Naive thymus-derived CD4-positive, alpha-beta T cell (primary cell): ENCODE measurements at regions not wholly inside any gene's neighbourhood (a gene's known extent, or its start where the extent isn't known, plus 50 kb on each side); places are given as distances from the start of the nearest gene placed in this dataset.

Experiments used
- ATAC-seq: fragments of 150-1000 bp; cut with Tn5 transposase; 2 replicates; pipeline ENCODE4 v1.10.0; 2021; ENCODE audit warnings: mild to moderate bottlenecking, moderate library complexity
- CTCF ChIA-PET: fragments of 350-600 bp; sonication (Branson Sonifier 250); formaldehyde crosslinking; loops from one replicate; lab custom pipeline; 2021; ENCODE audit warnings: antibody characterized with exemption; lab: Charles Lee
- POLR2A ChIA-PET: fragments of 350-600 bp; sonication (Branson Sonifier 250); formaldehyde crosslinking; loops from one replicate; lab custom pipeline; 2021; ENCODE audit warnings: antibody characterized with exemption, inconsistent platforms; lab: Charles Lee
- DNase-seq, 9 donors: peaks; one replicate each; pipeline versions ENCODE4 v3.0.0 to v3.0.0-alpha.2; 2020 to 2022; ENCODE audit warnings: mixed read lengths in 1 of 9
- H3K27ac ChIP-seq: one replicate; pipeline ENCODE4 v1.7.0; 2013; ENCODE audit warnings: mild to moderate bottlenecking, low read depth, low read length, moderate library complexity
- H3K27me3 ChIP-seq, 2 donors: one replicate each; pipeline ENCODE4 v1.7.0; 2013; ENCODE audit warnings: low read length in 2 of 2, mild to moderate bottlenecking in 2 of 2, moderate library complexity in 2 of 2; ENCODE audit not compliant: control insufficient read depth in 2 of 2, insufficient read depth in 2 of 2
- H3K36me3 ChIP-seq, 3 experiments: 1 replicate in 2 of 3; 2 replicates in 1 of 3; pipeline ENCODE4 v1.7.0; 2013; ENCODE audit warnings: low read length in 3 of 3, mild to moderate bottlenecking in 3 of 3, moderate library complexity in 1 of 3; ENCODE audit not compliant: insufficient read depth in 3 of 3, control insufficient read depth in 2 of 3
- H3K4me1 ChIP-seq, 2 donors: one replicate each; pipeline ENCODE4 v1.7.0; 2013; ENCODE audit warnings: low read length in 2 of 2, mild to moderate bottlenecking in 2 of 2, moderate library complexity in 1 of 2; ENCODE audit not compliant: control insufficient read depth in 2 of 2, insufficient read depth in 2 of 2
- H3K4me3 ChIP-seq: 2 replicates; pipeline ENCODE4 v1.7.0; 2013; ENCODE audit warnings: mild to moderate bottlenecking, low read length
- H3K9me3 ChIP-seq, 3 experiments: 1 replicate in 2 of 3; 2 replicates in 1 of 3; pipeline ENCODE4 v1.7.0; 2013; ENCODE audit warnings: low read length in 3 of 3; ENCODE audit not compliant: control insufficient read depth in 2 of 3
- H3K27ac Mint-ChIP-seq, 9 donors: one replicate each; pipeline ENCODE4 v1.8.0; 2020 to 2022; ENCODE audit warnings: mixed read lengths in 9 of 9, mild to moderate bottlenecking in 8 of 9, moderate library complexity in 5 of 9, inconsistent platforms in 2 of 9
- H3K27me3 Mint-ChIP-seq, 5 donors: one replicate each; pipeline ENCODE4 v1.8.0; 2021 to 2022; ENCODE audit warnings: mixed read lengths in 5 of 5, mild to moderate bottlenecking in 1 of 5
- H3K36me3 Mint-ChIP-seq, 5 donors: one replicate each; pipeline ENCODE4 v1.8.0; 2020 to 2022; ENCODE audit warnings: mixed read lengths in 5 of 5, mild to moderate bottlenecking in 3 of 5, inconsistent platforms in 1 of 5
- H3K4me1 Mint-ChIP-seq, 7 donors: one replicate each; pipeline ENCODE4 v1.8.0; 2020 to 2022; ENCODE audit warnings: mixed read lengths in 7 of 7, mild to moderate bottlenecking in 3 of 7, inconsistent platforms in 1 of 7
- H3K4me3 Mint-ChIP-seq, 10 donors: one replicate each; pipeline ENCODE4 v1.8.0; 2020 to 2022; ENCODE audit warnings: mild to moderate bottlenecking in 10 of 10, mixed read lengths in 10 of 10, moderate library complexity in 6 of 10, inconsistent platforms in 2 of 10
- H3K9me3 Mint-ChIP-seq, 11 donors: one replicate each; pipeline ENCODE4 v1.8.0; 2020 to 2022; ENCODE audit warnings: mixed read lengths in 11 of 11, mild to moderate bottlenecking in 4 of 11, inconsistent platforms in 1 of 11, moderate library complexity in 1 of 11
- intact Hi-C, 2 donors: fragments of 100-400 bp; cut with micrococcal nuclease; formaldehyde crosslinking; loops; one replicate each; pipeline ENCODE4 v1.15.1; 2023

DNA sequence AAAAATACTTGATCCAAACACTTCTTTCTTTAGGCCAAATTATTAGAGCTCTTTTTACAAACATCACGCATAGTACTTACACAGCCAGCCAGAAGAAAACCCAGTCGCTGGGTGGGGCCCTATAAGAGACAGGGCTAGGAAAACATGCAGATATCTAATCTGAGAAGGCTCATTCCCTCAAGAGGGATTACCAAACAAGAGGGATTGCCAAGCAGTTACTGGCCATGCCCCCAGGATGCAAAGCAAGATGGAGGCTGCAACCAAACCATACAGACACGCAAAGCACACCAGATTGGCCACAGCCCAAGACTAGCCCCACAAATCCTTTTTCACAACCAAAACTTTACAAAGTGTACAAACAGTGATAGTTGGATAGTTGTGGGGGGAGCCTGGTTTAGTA, 1235.4 kb upstream of the GJE1 start:
- POLR2A ChIA-PET, result no interaction called here
- H3K4me3 ChIP-seq, result no peak overlapping the region
- DNase-seq (no peak), ATAC-seq (no peak)
- Mint-ChIP-seq H3K4me1 (no peaks in the 10 kb centered on the region), H3K9me3 (peaks cover 2 to 31% (median 9%) of the 10 kb centered on the region in 11 donors), H3K4me3 (no peak overlapping the region), H3K36me3 (no peaks in the 10 kb centered on the region), H3K27me3 (peaks cover 0 to 24% (median 6%) of the 10 kb centered on the region in 5 donors), H3K27ac (no peak overlapping the region)
- CTCF ChIA-PET, result no interaction called here
- H3K4me1 ChIP-seq, result no peaks in the 10 kb centered on the region
- no peaks in the 10 kb centered on the region for H3K36me3 ChIP-seq
- H3K9me3 ChIP-seq, result no peaks in the 10 kb centered on the region
- no peaks in the 10 kb centered on the region for H3K27me3 ChIP-seq
- intact Hi-C loops, result no loop called here
- no peak overlapping the region for H3K27ac ChIP-seq

- Histone ChIP-seq H3K27ac (no peak overlapping the region), H3K27me3 (no peaks in the 10 kb centered on the region), H3K9me3 (no peaks in the 10 kb centered on the region), H3K4me1 (no peaks in the 10 kb centered on the region), H3K4me3 (no peak overlapping the region), H3K36me3 (no peaks in the 10 kb centered on the region)
- CTCF ChIA-PET, result no interaction called here
- POLR2A ChIA-PET, result no interaction called here
- H3K4me3 Mint-ChIP-seq, result no peak overlapping the region
- DNase-seq (no peak), ATAC-seq (no peak)
- peaks cover 0 to 17% (median 5%) of the 10 kb centered on the region in 11 donors for H3K9me3 Mint-ChIP-seq
- H3K27ac Mint-ChIP-seq, result no peak overlapping the region
- H3K36me3 Mint-ChIP-seq, result no peaks in the 10 kb centered on the region
- intact Hi-C loops, result no loop called here
- peaks cover 0 to 19% (median 6%) of the 10 kb centered on the region in 5 donors for H3K27me3 Mint-ChIP-seq
- no peaks in the 10 kb centered on the region for H3K4me1 Mint-ChIP-seq
These were observed 1239.3 kb upstream of the GJE1 start for GRCh38 chr6:140893432-140893831.

DNA sequence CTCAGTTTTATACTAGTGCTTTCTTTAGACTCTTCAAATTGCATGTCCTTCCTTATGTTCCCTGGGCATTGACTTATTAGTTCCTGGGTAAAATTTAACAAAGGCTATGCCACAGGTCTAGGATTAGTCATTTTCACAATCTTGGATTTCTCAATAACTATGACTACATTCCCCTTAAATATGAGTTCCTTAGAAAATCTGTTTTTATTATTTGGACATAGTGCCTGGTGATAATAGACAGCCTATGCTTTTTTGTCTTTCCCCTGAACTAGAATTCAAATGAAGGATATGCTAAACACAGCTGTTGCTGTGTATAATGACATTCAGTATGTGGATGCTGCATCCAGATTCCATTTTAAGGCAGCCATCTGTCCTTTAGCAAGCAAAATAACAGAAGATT, 1252.8 kb upstream of the GJE1 start:
- ChIA-PET POLR2A (no interaction called here), CTCF (no interaction called here)
- no peaks in the 10 kb centered on the region for H3K4me1 Mint-ChIP-seq
- Histone ChIP-seq H3K4me3 (no peak overlapping the region), H3K9me3 (no peaks in the 10 kb centered on the region), H3K4me1 (no peaks in the 10 kb centered on the region), H3K27me3 (no peaks in the 10 kb centered on the region), H3K27ac (no peak overlapping the region), H3K36me3 (no peaks in the 10 kb centered on the region)
- H3K4me3 Mint-ChIP-seq, result no peak overlapping the region
- intact Hi-C loops, result no loop called here
- ATAC-seq, result no peak
- no peaks in the 10 kb centered on the region for H3K27me3 Mint-ChIP-seq
- H3K36me3 Mint-ChIP-seq, result no peaks in the 10 kb centered on the region
- H3K27ac Mint-ChIP-seq, result no peak overlapping the region
- H3K9me3 Mint-ChIP-seq, result peaks cover 0 to 4% (median 2%) of the 10 kb centered on the region in 11 donors
- no peak for DNase-seq

- H3K9me3 Mint-ChIP-seq, result peaks cover 0 to 6% (median 2%) of the 10 kb centered on the region in 11 donors
- no peaks in the 10 kb centered on the region for H3K36me3 Mint-ChIP-seq
- DNase-seq (no peak), ATAC-seq (no peak)
- H3K4me3 Mint-ChIP-seq, result no peak overlapping the region
- H3K27ac ChIP-seq, result no peak overlapping the region
- H3K4me1 ChIP-seq, result no peaks in the 10 kb centered on the region
- no peaks in the 10 kb centered on the region for H3K9me3 ChIP-seq
- CTCF ChIA-PET, result no interaction called here
- no peaks in the 10 kb centered on the region for H3K4me1 Mint-ChIP-seq
- intact Hi-C loops, result no loop called here
- no peak overlapping the region for H3K4me3 ChIP-seq
- H3K36me3 ChIP-seq, result no peaks in the 10 kb centered on the region
- no peaks in the 10 kb centered on the region for H3K27me3 ChIP-seq
- H3K27ac Mint-ChIP-seq, result no peak overlapping the region
- POLR2A ChIA-PET, result no interaction called here
- no peaks in the 10 kb centered on the region for H3K27me3 Mint-ChIP-seq
These were observed 1258.7 kb upstream of the GJE1 start for GRCh38 chr6:140874066-140874465.

- Mint-ChIP-seq H3K4me1 (no peaks in the 10 kb centered on the region), H3K36me3 (no peaks in the 10 kb centered on the region), H3K27ac (no peak overlapping the region), H3K9me3 (peaks cover 0 to 8% (median 4%) of the 10 kb centered on the region in 11 donors), H3K4me3 (no peak overlapping the region), H3K27me3 (peaks cover 0 to 6% (median 0%) of the 10 kb centered on the region in 5 donors)
- H3K27me3 ChIP-seq, result no peaks in the 10 kb centered on the region
- ChIA-PET POLR2A (no interaction called here), CTCF (no interaction called here)
- ATAC-seq (no peak), DNase-seq (no peak)
- H3K9me3 ChIP-seq, result no peaks in the 10 kb centered on the region
- H3K4me3 ChIP-seq, result no peak overlapping the region
- intact Hi-C loops, result no loop called here
- H3K4me1 ChIP-seq, result no peaks in the 10 kb centered on the region
- no peak overlapping the region for H3K27ac ChIP-seq
- H3K36me3 ChIP-seq, result no peaks in the 10 kb centered on the region
These were observed 1259.8 kb upstream of the GJE1 start for GRCh38 chr6:140872885-140873284.

GRCh38 chr6:140871911-140872310, 1260.8 kb upstream of the GJE1 start:
- H3K27ac Mint-ChIP-seq, result no peak overlapping the region
- no peaks in the 10 kb centered on the region for H3K4me1 Mint-ChIP-seq
- POLR2A ChIA-PET, result no interaction called here

DNA sequence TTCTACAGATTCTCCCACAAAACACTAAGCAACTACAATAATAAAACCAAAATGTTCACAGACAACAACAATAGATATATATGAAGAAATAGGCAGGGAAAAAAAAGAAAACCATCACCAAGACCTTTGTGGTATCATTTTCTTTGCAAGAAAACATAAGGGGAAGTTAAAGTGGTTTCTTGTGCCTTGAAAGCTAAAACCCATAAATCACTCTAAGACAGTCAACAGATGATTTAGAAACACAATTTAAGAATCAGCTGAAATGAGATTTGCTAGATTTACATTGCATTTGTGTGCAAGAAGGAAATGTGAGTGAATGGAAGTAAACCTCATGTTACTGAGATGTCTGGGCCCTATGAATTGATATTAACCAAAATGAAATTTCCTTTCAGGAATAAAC, 1265.4 kb upstream of the GJE1 start:
- H3K4me3 ChIP-seq, result no peak overlapping the region
- no peaks in the 10 kb centered on the region for H3K27me3 ChIP-seq
- H3K36me3 ChIP-seq, result no peaks in the 10 kb centered on the region
- H3K27ac Mint-ChIP-seq, result no peak overlapping the region
- H3K4me3 Mint-ChIP-seq, result no peak overlapping the region
- no peaks in the 10 kb centered on the region for H3K9me3 ChIP-seq
- peaks cover 0 to 23% (median 5%) of the 10 kb centered on the region in 5 donors for H3K27me3 Mint-ChIP-seq
- ChIA-PET POLR2A (no interaction called here), CTCF (no interaction called here)
- H3K36me3 Mint-ChIP-seq, result no peaks in the 10 kb centered on the region
- H3K9me3 Mint-ChIP-seq, result peaks cover 0 to 6% (median 4%) of the 10 kb centered on the region in 11 donors
- DNase-seq (no peak), ATAC-seq (no peak)
- H3K4me1 ChIP-seq, result no peaks in the 10 kb centered on the region
- H3K27ac ChIP-seq, result no peak overlapping the region
- H3K4me1 Mint-ChIP-seq, result no peaks in the 10 kb centered on the region
- intact Hi-C loops, result no loop called here

More at GRCh38 chr6:140871911-140872310, 1260.8 kb upstream of the GJE1 start:
- Mint-ChIP-seq H3K9me3 (peaks cover 0 to 8% (median 4%) of the 10 kb centered on the region in 11 donors), H3K4me3 (no peak overlapping the region), H3K27me3 (peaks cover 0 to 6% (median 0%) of the 10 kb centered on the region in 5 donors), H3K36me3 (no peaks in the 10 kb centered on the region)
- Histone ChIP-seq H3K36me3 (no peaks in the 10 kb centered on the region), H3K4me1 (no peaks in the 10 kb centered on the region), H3K27me3 (no peaks in the 10 kb centered on the region), H3K27ac (no peak overlapping the region), H3K4me3 (no peak overlapping the region), H3K9me3 (no peaks in the 10 kb centered on the region)
- CTCF ChIA-PET, result no interaction called here
- DNase-seq (no peak), ATAC-seq (no peak)
- intact Hi-C loops, result no loop called here
